HUES48 (cell line): ENCODE measurements at regions not wholly inside any gene's neighbourhood (a gene's known extent, or its start where the extent isn't known, plus 50 kb on each side); places are given as distances from the start of the nearest gene placed in this dataset.

ENCODE experiments used
- H3K27ac ChIP-seq: one replicate; pipeline ENCODE4 v1.7.0; 2013; ENCODE audit warnings: low read depth, low read length, inconsistent platforms
- H3K27me3 ChIP-seq: 2 replicates; pipeline ENCODE4 v1.6.1; 2013; ENCODE audit warnings: mild to moderate bottlenecking, low read length; ENCODE audit not compliant: control insufficient read depth, insufficient read depth
- H3K36me3 ChIP-seq: 2 replicates; pipeline ENCODE4 v1.6.1; 2013; ENCODE audit warnings: low read length; ENCODE audit not compliant: control insufficient read depth, insufficient read depth
- H3K4me1 ChIP-seq: 2 replicates; pipeline ENCODE4 v1.6.1; 2013; ENCODE audit warnings: mild to moderate bottlenecking, low read length; ENCODE audit not compliant: control insufficient read depth, insufficient read depth
- H3K4me3 ChIP-seq: 2 replicates; pipeline ENCODE4 v1.5.1; 2013; ENCODE audit warnings: mild to moderate bottlenecking, low read depth, low read length
- H3K9ac ChIP-seq: 2 replicates; pipeline ENCODE4 v1.6.1; 2013; ENCODE audit warnings: mild to moderate bottlenecking, low read depth, low read length, moderate library complexity
- H3K9me3 ChIP-seq: 2 replicates; pipeline ENCODE4 v1.6.1; 2013; ENCODE audit warnings: low read length; ENCODE audit not compliant: control insufficient read depth, insufficient read depth

- no peak overlapping the region for H3K27ac ChIP-seq
- no peaks in the 10 kb centered on the region for H3K27me3 ChIP-seq
- H3K36me3 ChIP-seq, result no peaks in the 10 kb centered on the region
- H3K9me3 ChIP-seq, result no peaks in the 10 kb centered on the region
- no peak overlapping the region for H3K9ac ChIP-seq
- no peak overlapping the region for H3K4me3 ChIP-seq
- H3K4me1 ChIP-seq, result peaks cover 4% of the 10 kb centered on the region; the same call in 1 of the 2 replicates
Measured at GRCh38 chr7:18151422-18151821, 123.8 kb upstream of the PRPS1L1 start.

GRCh38 chr7:18153183-18153748, 125.6 kb upstream of the PRPS1L1 start:
- H3K9me3 ChIP-seq, result no peaks in the 10 kb centered on the region
- no peaks in the 10 kb centered on the region for H3K27me3 ChIP-seq
- no peaks in the 10 kb centered on the region for H3K36me3 ChIP-seq
- no peak overlapping the region for H3K27ac ChIP-seq
- H3K9ac ChIP-seq, result no peak overlapping the region
- no peak overlapping the region for H3K4me3 ChIP-seq
- H3K4me1 ChIP-seq, result peaks cover 4% of the 10 kb centered on the region; the same call in 1 of the 2 replicates

- Histone ChIP-seq H3K27me3 (no peaks in the 10 kb centered on the region), H3K9me3 (no peaks in the 10 kb centered on the region), H3K4me3 (no peak overlapping the region), H3K4me1 (peaks cover 4% of the 10 kb centered on the region; the same call in 1 of the 2 replicates), H3K36me3 (no peaks in the 10 kb centered on the region), H3K27ac (no peak overlapping the region), H3K9ac (no peak overlapping the region)
Measured at GRCh38 chr7:18154726-18155125, 127.1 kb upstream of the PRPS1L1 start.

GRCh38 chr7:18157233-18157632, 129.6 kb upstream of the PRPS1L1 start:
- no peaks in the 10 kb centered on the region for H3K36me3 ChIP-seq
- H3K4me1 ChIP-seq, result peaks cover 4% of the 10 kb centered on the region; the same call in 1 of the 2 replicates
- H3K9me3 ChIP-seq, result no peaks in the 10 kb centered on the region
- H3K27ac ChIP-seq, result no peak overlapping the region
- no peak overlapping the region for H3K9ac ChIP-seq
- no peaks in the 10 kb centered on the region for H3K27me3 ChIP-seq
- H3K4me3 ChIP-seq, result no peak overlapping the region

GRCh38 chr7:18162657-18163056, 135.0 kb upstream of the PRPS1L1 start:
- H3K9ac ChIP-seq, result no peak overlapping the region
- H3K4me1 ChIP-seq, result no peaks in the 10 kb centered on the region
- no peaks in the 10 kb centered on the region for H3K9me3 ChIP-seq
- no peaks in the 10 kb centered on the region for H3K36me3 ChIP-seq
- H3K27me3 ChIP-seq, result no peaks in the 10 kb centered on the region
- no peak overlapping the region for H3K4me3 ChIP-seq
- no peak overlapping the region for H3K27ac ChIP-seq

GRCh38 chr7:18163091-18163490, 135.4 kb upstream of the PRPS1L1 start:
- Histone ChIP-seq H3K36me3 (no peaks in the 10 kb centered on the region), H3K9ac (no peak overlapping the region), H3K27ac (no peak overlapping the region), H3K9me3 (no peaks in the 10 kb centered on the region), H3K27me3 (no peaks in the 10 kb centered on the region), H3K4me3 (no peak overlapping the region), H3K4me1 (no peaks in the 10 kb centered on the region)

- no peak overlapping the region for H3K9ac ChIP-seq
- no peaks in the 10 kb centered on the region for H3K27me3 ChIP-seq
- H3K4me3 ChIP-seq, result no peak overlapping the region
- no peaks in the 10 kb centered on the region for H3K36me3 ChIP-seq
- no peaks in the 10 kb centered on the region for H3K9me3 ChIP-seq
- no peak overlapping the region for H3K27ac ChIP-seq
- no peaks in the 10 kb centered on the region for H3K4me1 ChIP-seq
Measured at GRCh38 chr7:18165166-18165565, 137.5 kb upstream of the PRPS1L1 start.

- Histone ChIP-seq H3K4me1 (no peaks in the 10 kb centered on the region), H3K27ac (no peak overlapping the region), H3K9me3 (no peaks in the 10 kb centered on the region), H3K9ac (no peak overlapping the region), H3K4me3 (no peak overlapping the region), H3K36me3 (no peaks in the 10 kb centered on the region), H3K27me3 (no peaks in the 10 kb centered on the region)
Measured at GRCh38 chr7:18166002-18166401, 138.4 kb upstream of the PRPS1L1 start.

GRCh38 chr7:18167815-18168214, 140.2 kb upstream of the PRPS1L1 start:
- Histone ChIP-seq H3K4me1 (no peaks in the 10 kb centered on the region), H3K9ac (no peak overlapping the region), H3K36me3 (no peaks in the 10 kb centered on the region), H3K27me3 (no peaks in the 10 kb centered on the region), H3K4me3 (no peak overlapping the region), H3K27ac (no peak overlapping the region), H3K9me3 (no peaks in the 10 kb centered on the region)

GRCh38 chr7:18174996-18175395, 147.3 kb upstream of the PRPS1L1 start:
- Histone ChIP-seq H3K27me3 (no peaks in the 10 kb centered on the region), H3K9me3 (no peaks in the 10 kb centered on the region), H3K36me3 (no peaks in the 10 kb centered on the region), H3K4me1 (no peaks in the 10 kb centered on the region; the same call in 1 of the 2 replicates), H3K27ac (no peak overlapping the region), H3K4me3 (no peak overlapping the region), H3K9ac (no peak overlapping the region)

- Histone ChIP-seq H3K4me1 (no peaks in the 10 kb centered on the region; the same call in 1 of the 2 replicates), H3K36me3 (no peaks in the 10 kb centered on the region), H3K27ac (peak overlapping the region; percentile 27), H3K9me3 (no peaks in the 10 kb centered on the region), H3K4me3 (no peak overlapping the region), H3K9ac (no peak overlapping the region), H3K27me3 (no peaks in the 10 kb centered on the region)
Measured at GRCh38 chr7:18175801-18176450, 148.3 kb upstream of the PRPS1L1 start.
